CD4-positive, alpha-beta T cell treated with Interleukin-4 for 1 hour (primary cell): ENCODE measurements at regions not wholly inside any gene's neighbourhood (a gene's known extent, or its start where the extent isn't known, plus 50 kb on each side); places are given as distances from the start of the nearest gene placed in this dataset.
A peak's percentile ranks its signal among the peaks of the same experiment; 100 is the strongest.

ENCODE experiments used
- DNase-seq, 2 donors: peaks; one replicate each; pipeline ENCODE4 v3.0.0-alpha.2; 2020 to 2022

DNA sequence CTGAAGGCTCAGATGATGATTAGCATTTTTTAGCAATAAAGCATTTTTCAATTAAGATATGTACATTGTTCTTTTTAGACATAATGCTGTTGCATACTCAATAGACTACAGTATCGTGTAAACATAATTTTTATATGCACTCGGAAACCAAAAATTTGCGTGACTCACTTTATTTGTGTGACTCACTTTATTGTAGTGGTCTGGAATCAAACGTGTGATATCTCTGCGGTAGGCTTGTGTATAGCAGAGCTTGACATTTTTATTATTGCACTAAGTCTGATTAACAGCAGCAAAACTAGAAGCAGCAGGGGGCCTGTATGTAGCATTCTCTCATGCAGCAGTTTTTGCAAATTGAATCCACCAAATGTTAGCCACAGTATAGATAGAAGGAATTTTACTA, 119.1 kb upstream of the PRDX4 start:
- no peak for DNase-seq

DNA sequence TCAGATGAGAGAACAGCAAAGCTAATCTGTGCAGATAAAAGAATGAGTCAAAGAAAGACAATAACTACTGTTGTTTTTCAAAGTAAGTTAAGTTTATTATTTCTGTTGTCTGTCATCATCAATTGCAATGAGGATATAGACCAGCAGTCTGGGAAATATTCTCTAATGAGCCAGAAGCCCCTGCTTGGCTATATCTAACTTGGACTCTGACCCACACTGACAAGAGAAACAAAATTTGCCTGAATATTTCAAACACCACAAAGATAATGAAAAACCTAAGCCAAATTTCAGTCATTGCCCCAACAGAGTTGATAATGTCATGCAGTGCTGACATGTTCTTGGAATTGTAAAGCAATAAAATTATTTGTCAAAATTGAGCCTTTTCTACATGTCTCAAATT, 115.0 kb upstream of the PRDX4 start:
- no peak for DNase-seq

DNA sequence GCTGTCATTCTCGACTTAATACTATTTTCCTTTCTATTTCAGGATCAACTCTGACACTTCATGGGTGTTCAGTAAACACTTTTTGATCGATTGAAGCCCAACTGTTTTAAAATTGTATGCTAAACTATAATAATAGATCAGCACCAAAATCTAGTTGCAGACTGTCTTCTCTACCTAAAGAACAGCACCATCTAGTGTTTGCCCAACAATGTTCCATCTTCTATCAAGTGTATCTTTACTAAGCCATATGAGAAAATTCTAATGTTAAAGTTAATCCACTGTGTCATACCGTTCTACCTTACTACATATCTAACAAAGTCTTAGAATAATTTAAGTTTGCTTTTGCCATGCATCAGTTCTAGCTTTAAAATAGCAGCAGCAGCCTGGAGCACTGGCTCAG, 113.0 kb upstream of the PRDX4 start:
- DNase-seq = no peak

DNA sequence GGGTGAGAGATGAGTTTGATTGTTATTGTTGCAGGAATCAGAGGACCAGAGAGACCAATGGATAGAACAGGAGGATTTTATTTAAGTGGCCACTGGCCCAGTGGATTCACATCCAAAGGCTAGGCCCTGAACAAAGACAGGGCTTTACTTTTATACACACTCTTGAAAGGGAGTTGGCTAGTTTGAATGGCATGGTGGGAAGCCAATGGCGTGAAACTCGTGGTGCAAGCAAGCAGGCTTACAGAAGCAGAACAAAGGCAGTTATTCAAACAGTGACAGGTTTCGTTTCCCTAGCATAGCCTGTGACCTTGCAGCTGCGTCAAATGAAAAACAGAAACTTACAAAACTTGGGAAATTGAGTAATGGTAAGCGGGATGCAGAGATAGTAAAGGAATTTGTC, 110.2 kb upstream of the PRDX4 start:
- no peak for DNase-seq

GRCh38 chrX:23559975-23560374, 107.3 kb upstream of the PRDX4 start:
- DNase-seq = no peak

DNA sequence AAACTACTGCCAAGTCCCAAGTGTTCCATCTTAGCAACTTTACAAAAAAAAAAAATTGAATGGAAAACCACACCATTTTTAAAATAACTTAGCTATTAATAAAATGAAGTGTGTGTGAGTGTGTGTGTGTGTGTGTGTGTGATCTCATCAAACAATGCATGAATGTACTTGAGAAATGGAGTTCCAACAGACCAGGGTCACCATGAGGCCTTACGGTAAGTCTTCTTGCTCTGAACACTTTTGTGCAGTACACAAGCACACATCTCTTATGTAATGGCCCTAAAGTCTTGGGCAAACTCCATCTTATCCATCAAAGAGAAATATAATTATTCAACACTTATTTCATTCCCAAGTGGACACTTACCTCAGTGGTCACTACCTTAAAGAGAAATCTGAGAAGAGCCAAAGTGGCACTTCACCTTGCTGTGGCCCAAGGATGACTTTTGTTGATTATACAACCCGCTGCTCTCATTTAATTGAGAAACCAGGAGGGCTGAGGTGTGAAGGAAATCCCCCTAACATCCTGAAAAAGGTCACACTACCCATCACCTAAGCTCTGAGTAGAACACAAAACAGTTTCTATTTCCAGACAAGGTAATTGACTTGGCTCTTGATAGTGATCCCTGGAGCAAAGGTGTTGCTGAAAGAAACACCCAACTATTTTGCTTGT, 96.5 kb upstream of the PRDX4 start:
- DNase-seq = no peak

DNA sequence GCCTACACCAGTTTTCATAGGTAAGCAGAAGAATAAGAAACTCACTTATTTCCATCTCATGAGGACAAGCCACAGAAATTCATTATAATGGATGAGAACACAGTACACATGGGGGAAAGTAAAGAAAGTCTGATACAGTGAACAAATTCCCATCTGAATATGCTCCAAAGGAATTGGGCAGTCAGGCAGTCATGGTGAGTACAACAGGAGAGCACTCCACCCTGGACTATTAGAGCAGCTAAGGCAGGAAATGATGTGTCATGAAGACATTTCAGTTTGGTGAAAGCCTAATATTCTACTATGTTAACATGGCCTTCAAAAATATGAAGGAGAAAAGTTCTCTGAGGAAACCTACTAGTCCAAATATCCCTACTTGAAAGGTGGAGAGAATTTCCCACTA, 92.0 kb upstream of the PRDX4 start:
- no peak for DNase-seq

DNA sequence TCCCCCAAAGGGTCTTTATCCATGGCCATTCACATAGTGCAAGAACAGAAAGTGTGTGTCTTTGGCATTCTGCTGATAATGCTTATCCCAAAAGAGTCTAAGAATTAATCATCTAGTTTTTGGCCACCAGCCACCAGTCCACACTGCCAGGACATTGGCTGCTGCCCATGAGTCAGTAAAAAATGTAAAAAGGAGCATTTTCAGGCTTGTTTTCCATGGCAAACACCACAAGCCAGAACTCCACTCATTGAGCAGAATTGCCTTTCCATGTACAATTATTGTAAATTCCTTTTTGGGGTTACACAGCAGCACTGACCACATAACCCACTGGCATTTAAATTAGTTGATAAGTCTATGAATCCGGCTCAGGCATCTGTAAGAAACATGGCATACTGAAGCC, 89.2 kb upstream of the PRDX4 start:
- no peak for DNase-seq

DNA sequence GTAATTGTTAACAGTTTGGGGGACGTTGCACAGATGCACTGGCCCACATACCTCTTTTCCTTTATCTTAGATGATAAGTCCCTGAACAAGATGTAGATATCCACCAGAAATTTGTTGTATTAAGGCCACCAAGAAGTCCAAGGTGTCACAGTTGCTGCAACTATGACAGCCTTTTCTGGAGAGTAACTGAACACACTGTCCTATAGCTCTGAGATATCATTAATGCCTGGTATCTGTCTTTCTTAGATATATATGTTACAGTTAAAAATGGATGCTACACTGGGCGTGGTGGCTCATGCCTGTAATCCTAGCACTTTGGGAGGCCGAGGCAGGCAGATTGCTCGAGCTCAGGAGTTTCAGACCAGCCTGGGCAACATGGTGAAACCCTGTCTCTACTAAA, 77.8 kb upstream of the PRDX4 start:
- no peak for DNase-seq

DNA sequence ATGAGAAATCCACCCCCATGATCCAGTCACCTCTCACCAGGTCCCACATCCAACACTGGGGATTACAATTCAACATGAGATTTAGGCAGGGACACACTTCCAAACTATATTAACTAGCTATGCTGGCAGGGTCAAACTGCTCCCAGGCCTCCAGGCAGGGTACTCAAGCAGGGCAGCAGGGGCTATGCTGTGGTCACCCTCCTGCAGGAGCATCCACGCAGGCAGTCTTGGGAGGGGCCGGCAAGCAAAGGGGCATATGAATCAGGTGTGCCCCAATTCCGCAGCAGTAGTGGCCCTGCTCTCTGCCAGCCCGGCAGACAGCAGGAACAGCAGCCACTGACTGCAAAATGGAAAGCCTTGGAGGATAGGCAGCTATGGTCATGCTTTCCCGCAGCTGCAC, 74.6 kb upstream of the PRDX4 start:
- DNase-seq = no peak

DNA sequence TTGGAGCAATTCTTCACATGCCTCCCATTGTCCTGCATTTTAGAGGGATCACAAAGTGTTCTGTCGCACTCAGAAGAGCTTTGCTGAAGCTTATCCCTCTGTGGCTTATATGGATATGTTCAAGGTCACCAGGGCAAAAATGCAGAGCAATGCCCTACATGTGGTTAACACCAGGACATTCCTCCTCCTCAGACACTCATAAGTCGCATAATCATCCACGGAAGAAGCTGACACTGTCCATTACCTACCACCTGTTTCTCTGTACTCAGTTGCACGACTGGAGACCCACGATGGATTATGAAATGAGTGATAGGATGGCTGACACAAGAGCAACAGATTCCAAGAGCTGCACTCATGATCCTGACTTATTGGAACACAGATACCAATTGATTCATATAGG, 68.7 kb upstream of the PRDX4 start:
- DNase-seq = no peak

- DNase-seq = no peak
These were observed 63.8 kb upstream of the PRDX4 start for GRCh38 chrX:23603501-23603900.

- DNase-seq = no peak
These were observed 56.8 kb upstream of the PRDX4 start for GRCh38 chrX:23610495-23610894.

DNA sequence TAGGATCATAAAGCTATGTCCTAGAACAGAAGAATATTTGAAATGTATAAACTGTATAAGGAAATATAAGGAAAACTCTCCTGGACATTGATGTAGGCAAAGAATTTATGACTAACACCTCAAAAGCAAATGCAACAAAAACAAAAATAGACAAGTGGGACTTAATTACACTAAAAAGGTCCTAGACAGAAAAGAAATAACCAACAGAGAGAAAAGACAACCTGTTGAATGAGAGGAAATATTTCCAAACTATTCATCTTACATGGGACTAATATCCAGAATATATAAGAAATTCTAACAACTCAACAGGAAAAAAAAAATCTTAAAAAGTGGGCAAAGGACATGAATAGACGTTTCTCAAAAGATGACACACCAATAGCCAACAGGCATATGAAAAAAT, 54.4 kb upstream of the PRDX4 start:
- no peak for DNase-seq

DNA sequence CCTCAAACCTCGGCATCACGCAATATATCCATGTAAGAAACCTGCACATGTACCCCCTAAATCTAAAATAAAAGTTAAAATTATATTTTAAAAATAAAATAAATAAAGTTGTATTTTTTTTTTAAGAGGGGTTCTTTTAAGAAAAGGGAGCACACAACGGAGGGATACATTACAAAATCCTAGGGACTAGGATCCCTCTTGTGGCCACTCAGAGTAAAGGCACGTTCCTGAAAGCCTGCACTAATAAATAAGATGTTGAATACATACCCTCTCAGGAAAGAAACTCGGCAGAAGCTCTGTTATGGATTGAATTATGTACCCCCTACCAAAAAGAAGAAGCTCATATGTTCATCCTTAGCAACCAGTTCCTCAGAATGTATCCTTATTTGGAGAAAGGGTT, 50.9 kb upstream of the PRDX4 start:
- DNase-seq = peak in 1 of 2 donors; percentile 0
